ENCODE measurements at regions not wholly inside any gene's neighbourhood (a gene's known extent, or its start where the extent isn't known, plus 50 kb on each side); places are given as distances from the start of the nearest gene placed in this dataset.

- no peak for TF ChIP-seq CTCF (tag by site-specific recombination; IDR thresholded peaks at IDR 0.05)
- no peak for TF ChIP-seq ZNF704 (tag by site-specific recombination; IDR thresholded peaks at IDR 0.05)
These were observed 81.3 kb upstream of the ERCC6L2 start for GRCh38 chr9:95793924-95794828.
